HAP-1 (cell line): ENCODE measurements at regions not wholly inside any gene's neighbourhood (a gene's known extent, or its start where the extent isn't known, plus 50 kb on each side); places are given as distances from the start of the nearest gene placed in this dataset.
A peak's percentile ranks its signal among the peaks of the same experiment; 100 is the strongest.
"Not testable (repeated sequence)": the region's sequence is repeated elsewhere in the genome, so short reads cannot be mapped to it uniquely, and the experiment has no call there.

ENCODE experiments used
- DNase-seq, 2 experiments: peaks; one replicate each; pipeline ENCODE4 v3.0.0-alpha.2; 2016 to 2020; ENCODE audit warnings: low spot score in 2 of 2
- H3K27me3 ChIP-seq: fragments of 250-450 bp; sonication (Bioruptor Pico); 2 replicates; pipeline ENCODE4 v1.5.1; 2020; ENCODE audit warnings: low read depth, mild to moderate bottlenecking, moderate library complexity
- H3K36me3 ChIP-seq: fragments of 250-450 bp; sonication (Bioruptor Pico); replicated peaks from 2 replicates; pipeline ENCODE4 v1.5.1; 2020; ENCODE audit warnings: mild to moderate bottlenecking
- H3K4me1 ChIP-seq: fragments of 250-450 bp; sonication (Bioruptor Pico); 2 replicates; pipeline ENCODE4 v1.5.1; 2020; ENCODE audit warnings: mild to moderate bottlenecking
- H3K4me3 ChIP-seq: fragments of 250-450 bp; sonication (Bioruptor Pico); 2 replicates; pipeline ENCODE4 v1.5.1; 2020; ENCODE audit warnings: mild to moderate bottlenecking, moderate library complexity
- H3K9me3 ChIP-seq: fragments of 250-450 bp; sonication (Bioruptor Pico); 2 replicates; pipeline ENCODE4 v1.5.1; 2020; ENCODE audit warnings: mild to moderate bottlenecking, moderate library complexity
- in situ Hi-C: fragments of 300-500 bp; cut with MboI; formaldehyde crosslinking; loops from 3 replicates; pipeline ENCODE4 v1.14.3; 2020; ENCODE audit warnings: low sequenced_read_pairs, inconsistent platforms, mixed read lengths

DNA sequence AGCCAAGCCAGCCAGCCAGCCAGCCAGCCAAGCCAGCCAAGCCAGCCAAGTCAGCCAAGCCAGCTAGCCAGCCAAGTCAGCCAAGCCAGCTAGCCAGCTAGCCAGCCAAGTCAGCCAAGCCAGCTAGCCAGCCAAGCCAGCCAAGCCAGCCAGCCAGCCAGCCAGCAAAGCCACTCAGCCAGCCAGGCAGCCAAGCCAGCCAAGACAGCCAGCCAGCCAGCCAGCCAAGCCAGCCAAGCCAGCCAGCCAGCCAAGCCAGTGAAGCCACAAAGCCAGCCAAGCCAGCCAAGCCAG, 1605.0 kb downstream of the RPIA start:
- H3K9me3 ChIP-seq, in situ Hi-C loops: not testable (repeated sequence)

DNA sequence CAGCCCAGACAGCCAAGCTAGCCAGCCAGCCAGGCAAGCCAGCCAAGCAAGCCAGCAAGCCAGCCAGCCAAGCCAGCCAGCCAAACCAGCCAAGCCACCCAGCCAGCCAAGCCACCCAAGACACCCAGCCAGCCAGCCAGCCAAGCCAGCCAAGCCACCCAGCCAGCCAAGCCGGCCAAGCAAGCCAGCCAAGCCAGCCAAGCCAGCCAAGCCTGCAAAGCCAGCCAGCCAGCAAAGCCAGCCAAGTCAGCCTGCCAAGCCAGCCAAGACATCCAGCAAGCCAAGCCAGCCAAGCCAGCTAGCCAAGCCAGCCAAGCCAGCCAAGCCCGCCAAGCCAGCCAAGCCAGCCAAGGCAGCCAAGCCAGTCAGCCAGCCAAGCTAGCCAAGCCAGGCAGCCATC, 1606.2 kb downstream of the RPIA start:
- DNase-seq, H3K4me1 ChIP-seq, H3K27me3 ChIP-seq, H3K4me3 ChIP-seq, H3K36me3 ChIP-seq, H3K9me3 ChIP-seq, in situ Hi-C loops: not testable (repeated sequence)

More for the DNA sequence above, 1605.0 kb downstream of the RPIA start:
- not testable (repeated sequence) for H3K4me3 ChIP-seq, DNase-seq, H3K27me3 ChIP-seq, H3K4me1 ChIP-seq, H3K36me3 ChIP-seq

DNA sequence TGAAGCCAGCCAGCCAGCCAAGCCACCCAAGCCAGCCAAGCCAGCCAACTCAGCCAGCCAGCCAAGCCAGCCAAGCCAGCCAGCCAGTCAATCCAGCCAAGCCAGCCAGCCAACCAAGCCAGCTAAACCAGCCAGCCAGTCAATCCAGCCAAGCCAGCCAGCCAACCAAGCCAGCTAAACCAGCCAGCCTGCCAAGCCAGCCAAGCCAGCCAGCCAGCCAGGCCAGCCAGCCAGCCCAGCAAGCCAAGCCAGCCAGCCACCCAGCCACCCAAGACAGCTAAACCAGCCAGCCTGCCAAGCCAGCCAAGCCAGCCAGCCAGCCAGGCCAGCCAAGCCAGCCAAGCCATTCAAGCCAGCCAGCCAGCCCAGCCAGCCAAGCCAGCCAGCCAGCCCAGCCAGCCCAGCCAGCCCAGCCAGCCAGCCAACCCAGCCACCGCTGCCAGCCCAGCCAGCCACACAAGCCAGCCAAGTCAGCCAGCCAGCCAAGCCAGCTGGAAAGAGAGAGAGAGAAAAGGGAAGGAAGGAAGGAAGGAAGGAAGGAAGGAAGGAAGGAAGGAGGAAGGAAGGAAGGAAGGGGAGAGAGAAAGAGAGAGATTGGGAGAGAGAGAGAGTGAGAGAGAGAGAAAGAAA, 1606.8 kb downstream of the RPIA start:
- in situ Hi-C loops, DNase-seq, H3K36me3 ChIP-seq, H3K9me3 ChIP-seq, H3K4me1 ChIP-seq, H3K4me3 ChIP-seq, H3K27me3 ChIP-seq: not testable (repeated sequence)

DNA sequence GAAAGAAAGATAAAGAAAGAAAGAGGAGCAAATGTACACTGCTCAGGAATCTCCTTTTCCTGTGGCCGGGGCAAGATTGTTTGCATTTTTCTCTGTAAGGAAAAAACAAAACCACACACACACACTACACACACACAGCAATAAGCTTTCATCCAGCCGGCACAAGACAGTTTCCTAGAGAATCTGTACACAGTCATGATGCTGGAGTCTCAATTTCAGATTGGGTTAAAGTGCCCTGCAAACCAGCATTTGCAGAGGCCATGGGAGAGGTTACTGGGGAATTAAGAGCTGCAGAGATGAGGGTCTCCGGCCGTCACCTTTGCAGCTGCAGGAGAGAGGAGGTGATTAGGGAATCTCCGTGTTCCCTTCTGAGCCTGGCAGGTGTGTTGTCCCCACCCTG, 1607.5 kb downstream of the RPIA start:
- H3K4me3 ChIP-seq, DNase-seq, H3K27me3 ChIP-seq, H3K9me3 ChIP-seq, H3K36me3 ChIP-seq, H3K4me1 ChIP-seq, in situ Hi-C loops: not testable (repeated sequence)

DNA sequence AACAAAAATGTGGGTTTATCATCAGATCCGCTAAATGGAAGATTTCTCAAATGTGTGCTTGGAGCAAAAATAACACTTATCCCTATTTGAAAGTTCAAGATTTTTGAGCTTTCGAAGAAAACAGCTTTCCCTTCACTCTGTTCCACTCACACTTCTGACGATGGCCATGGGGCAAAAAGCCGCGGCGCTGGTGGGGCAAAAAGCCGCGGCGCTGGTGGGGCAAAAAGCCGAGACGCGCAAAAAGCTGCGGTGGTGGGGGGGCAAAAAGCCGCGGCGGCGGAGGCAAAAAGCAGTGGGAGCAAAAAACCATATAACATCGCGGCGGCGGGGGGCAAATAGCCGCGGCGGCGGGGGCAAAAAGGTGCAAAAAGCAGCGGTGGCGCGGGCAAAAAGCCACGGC, 1631.5 kb downstream of the RPIA start:
- DNase-seq, H3K27me3 ChIP-seq, H3K4me1 ChIP-seq, in situ Hi-C loops, H3K9me3 ChIP-seq, H3K4me3 ChIP-seq, H3K36me3 ChIP-seq: not testable (repeated sequence)

DNA sequence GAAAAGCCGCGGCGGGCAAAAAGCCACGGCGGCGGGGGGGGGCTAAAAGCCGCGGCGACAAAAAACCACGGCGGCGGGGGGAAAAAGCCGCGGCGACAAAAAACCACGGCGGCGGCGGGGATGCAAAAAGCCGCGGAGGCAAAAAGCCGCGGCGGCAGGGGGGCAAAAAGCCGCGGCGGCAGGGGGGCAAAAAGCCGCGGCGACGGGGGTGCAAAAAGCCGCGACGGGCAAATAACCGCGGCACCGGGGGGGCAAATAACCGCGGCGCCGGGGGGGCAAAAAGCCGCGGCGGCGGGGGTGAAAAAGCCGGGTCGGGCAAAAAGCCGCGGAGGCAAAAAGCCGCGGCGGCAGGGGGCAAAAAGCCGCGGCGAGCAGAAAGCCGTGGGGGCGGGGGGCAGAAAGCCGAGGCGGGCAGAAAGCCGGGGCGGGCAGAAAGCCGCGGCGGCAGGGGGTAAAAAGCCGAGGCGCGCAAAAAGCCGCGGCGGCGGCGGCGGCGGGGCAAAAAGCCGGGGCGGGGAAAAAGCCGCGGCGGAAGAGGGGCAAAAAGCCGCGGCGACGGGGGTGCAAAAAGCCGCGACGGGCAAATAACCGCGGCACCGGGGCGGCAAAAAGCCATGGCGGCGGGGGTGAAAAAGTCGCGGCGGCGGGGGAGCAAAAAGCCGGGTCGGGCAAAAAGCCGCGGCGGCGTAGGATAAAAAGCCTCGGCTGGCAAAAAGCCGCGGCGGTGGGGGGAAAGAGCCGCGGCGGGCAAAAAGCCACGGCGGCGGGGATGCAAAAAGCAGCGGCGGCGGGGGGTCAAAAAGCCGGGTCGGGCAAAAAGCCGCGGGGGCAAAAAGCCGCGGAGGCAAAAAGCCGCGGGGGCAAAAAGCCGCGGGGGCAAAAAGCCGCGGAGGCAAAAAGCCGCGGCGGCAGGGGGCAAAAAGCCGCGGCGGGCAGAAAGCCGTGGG, 1632.4 kb downstream of the RPIA start:
- H3K9me3 ChIP-seq, in situ Hi-C loops, H3K4me3 ChIP-seq, H3K36me3 ChIP-seq, H3K27me3 ChIP-seq, H3K4me1 ChIP-seq: not testable (repeated sequence)
- DNase-seq, result peak in 1 of 2 experiments; percentile 24

DNA sequence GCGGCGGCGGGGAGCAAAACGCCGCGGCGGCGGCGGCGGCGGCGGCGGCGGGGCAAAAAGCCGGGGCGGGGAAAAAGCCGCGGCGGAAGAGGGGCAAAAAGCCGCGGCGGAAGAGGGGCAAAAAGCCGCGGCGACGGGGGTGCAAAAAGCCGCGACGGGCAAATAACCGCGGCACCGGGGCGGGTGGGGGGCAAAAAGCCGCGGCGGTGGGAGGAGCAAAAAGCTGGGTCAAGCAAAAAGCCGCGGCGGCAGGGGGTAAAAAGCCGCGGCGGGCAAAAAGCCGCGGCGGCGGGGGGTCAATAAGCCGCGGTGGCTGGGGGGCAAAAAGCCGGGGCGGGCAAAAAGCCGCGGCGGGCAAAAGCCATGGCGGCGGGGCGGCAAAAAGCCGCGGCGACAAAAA, 1633.2 kb downstream of the RPIA start:
- H3K36me3 ChIP-seq, H3K9me3 ChIP-seq, H3K4me1 ChIP-seq, in situ Hi-C loops, H3K27me3 ChIP-seq, DNase-seq, H3K4me3 ChIP-seq: not testable (repeated sequence)

DNA sequence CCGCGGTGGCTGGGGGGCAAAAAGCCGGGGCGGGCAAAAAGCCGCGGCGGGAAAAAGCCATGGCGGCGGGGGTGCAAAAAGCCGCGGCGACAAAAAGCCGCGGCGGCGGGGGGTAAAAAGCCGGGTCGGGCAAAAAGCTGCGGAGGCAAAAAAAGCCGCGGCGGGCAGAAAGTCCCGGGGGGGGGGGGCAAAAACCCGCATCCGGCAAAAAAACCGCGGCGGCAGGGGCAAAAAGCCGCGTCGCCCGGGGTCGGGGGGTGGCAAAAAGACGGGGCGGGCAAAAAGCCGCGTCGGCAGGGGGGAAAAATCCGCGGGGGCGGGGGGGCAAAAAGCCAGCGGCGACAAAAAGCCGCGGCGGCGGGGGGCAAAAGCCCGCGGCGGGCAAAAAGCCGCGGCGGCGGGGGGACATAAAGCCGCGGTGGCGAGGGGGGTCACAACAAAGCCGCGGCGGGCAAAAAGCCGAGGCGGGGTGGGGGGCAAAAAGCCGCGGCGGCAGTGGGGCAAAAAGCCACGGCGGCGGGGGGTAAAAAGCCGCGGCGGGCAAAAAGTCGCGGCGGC, 1634.4 kb downstream of the RPIA start:
- H3K4me3 ChIP-seq, DNase-seq, in situ Hi-C loops, H3K9me3 ChIP-seq, H3K36me3 ChIP-seq, H3K27me3 ChIP-seq, H3K4me1 ChIP-seq: not testable (repeated sequence)

DNA sequence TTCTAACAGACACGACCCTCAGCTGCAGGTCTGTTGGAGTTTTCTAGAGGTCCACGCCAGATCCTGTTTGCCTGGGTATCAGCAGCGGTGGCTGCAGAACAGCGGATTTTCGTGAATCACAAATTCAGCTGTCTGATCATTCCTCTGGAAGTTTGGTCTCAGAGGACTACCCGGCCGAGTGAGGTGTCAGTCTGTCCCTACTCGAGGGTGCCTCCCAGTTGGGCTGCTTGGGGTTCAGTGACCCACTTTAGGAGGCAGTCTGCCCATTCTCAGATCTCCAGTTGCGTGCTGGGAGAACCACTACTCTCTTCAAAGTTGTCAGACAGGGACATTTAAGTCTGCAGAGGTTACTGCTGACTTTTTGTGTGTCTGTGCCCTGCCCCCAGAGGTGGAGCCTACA, 1664.1 kb downstream of the RPIA start:
- H3K4me1 ChIP-seq, in situ Hi-C loops: not testable (repeated sequence)

DNA sequence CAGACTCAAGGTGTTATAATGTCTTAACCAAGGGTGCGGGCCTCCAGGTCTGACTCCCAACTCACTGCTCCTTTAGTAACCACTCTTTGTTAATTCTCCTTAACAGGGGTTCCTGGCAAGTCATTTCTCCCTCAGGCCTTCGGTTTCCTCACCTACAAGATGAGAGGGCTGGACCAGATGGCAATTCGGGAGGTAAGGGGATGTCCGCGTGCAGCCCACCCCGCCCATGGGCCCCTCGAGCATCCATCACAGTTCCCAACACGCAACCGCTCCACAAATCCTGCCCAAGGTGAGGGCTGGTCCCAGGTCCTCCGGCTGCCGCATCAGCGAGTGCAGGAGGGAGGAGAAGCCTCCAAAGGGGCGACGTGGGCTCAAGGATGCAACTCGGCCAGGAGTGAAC, 1667.9 kb downstream of the RPIA start:
- H3K36me3 ChIP-seq, in situ Hi-C loops, H3K27me3 ChIP-seq, H3K4me3 ChIP-seq, DNase-seq, H3K4me1 ChIP-seq, H3K9me3 ChIP-seq: not testable (repeated sequence)

More for the DNA sequence above, 1664.1 kb downstream of the RPIA start:
- H3K27me3 ChIP-seq, H3K9me3 ChIP-seq, H3K4me3 ChIP-seq, H3K36me3 ChIP-seq, DNase-seq: not testable (repeated sequence)

DNA sequence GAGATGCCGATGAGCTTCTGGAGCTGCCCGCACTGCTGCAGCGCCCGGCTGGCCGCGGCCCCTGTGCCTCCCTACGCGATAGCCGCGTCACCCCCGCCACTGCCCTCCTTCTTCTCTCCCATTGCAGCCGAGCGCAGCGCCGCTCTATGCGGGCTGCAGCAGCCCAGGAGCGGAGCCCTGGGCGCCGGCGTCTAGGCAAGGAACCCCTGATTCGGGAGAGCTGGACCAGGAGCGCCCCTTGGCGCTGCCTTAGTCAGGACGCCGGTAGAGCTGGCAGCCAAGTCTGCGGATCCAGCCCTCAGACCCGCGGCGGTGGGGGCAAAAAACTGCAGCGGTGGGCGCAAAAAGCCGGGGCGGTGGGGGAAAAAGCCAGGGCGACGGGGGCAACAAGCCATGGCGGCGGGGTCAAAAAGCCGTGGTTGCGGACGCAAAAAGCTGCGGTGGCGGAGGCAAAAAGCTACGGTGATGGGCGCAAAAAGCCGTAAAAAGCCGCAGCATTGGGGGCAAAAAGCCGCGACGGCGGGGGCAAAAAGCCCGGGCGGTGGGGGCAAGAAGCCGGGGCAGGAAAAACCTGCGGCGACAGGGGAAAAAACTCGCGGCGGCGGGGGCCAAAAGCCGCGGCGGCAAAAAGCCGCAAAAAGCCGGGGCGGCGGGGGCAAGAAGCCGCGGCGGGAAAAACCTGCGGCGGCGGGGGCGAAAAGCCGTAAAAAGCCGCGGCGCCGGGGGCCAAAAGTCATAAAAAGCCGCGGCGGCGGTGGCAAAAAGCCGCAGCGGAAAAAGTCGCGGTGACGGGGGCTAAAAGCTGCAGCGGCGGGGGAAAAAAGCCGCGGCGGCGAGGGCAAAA, 1668.6 kb downstream of the RPIA start:
- H3K4me1 ChIP-seq, H3K36me3 ChIP-seq, H3K27me3 ChIP-seq, H3K4me3 ChIP-seq, H3K9me3 ChIP-seq, in situ Hi-C loops: not testable (repeated sequence)
- peak in 1 of 2 experiments; percentile 1 for DNase-seq

DNA sequence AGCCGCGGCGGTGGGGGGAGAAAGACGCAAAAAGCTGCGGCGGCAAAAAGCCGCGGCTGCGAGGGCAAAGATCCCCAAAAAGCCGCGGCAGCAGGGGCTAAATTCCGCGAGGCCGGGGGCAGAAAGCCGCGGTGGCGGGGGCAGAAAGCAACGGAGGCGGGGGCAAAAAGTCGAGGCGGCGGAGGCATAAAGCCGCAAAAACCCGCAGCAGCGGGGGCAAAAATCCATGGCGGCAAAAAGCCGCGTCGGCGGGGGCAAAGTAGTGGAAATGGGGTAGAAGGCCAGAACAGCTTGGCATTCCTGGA, 1669.2 kb downstream of the RPIA start:
- H3K9me3 ChIP-seq, H3K4me1 ChIP-seq, H3K27me3 ChIP-seq, H3K4me3 ChIP-seq, H3K36me3 ChIP-seq, in situ Hi-C loops: not testable (repeated sequence)
- peak in 1 of 2 experiments; percentile 2 for DNase-seq
